HCT116 (cell line): ENCODE measurements at regions not wholly inside any gene's neighbourhood (a gene's known extent, or its start where the extent isn't known, plus 50 kb on each side); places are given as distances from the start of the nearest gene placed in this dataset.

Source experiments
- CEBPB ChIP-seq: IDR thresholded peaks from 2 replicates; pipeline ENCODE4 v1.6.1; 2012; ENCODE audit warnings: low read depth
- CTCF ChIP-seq, 3 experiments: fragments of 200-600 bp in 1 of 3; sonication (generic) in 1 of 3; IDR thresholded peaks in 2 of 3; conservative IDR thresholded peaks in 1 of 3; 2 replicates each; pipeline ENCODE4 v1.5.1; 2012 to 2017; ENCODE audit warnings: low read depth in 2 of 3, low read length in 2 of 3, antibody characterized with exemption in 1 of 3, borderline replicate concordance in 1 of 3, control low read depth in 1 of 3, mild to moderate bottlenecking in 1 of 3, mixed read lengths in 1 of 3, mixed run types in 1 of 3, moderate library complexity in 1 of 3; ENCODE audit not compliant: insufficient read depth in 1 of 3
- EZH2 ChIP-seq: fragments of 200-600 bp; sonication (generic); IDR thresholded peaks from 2 replicates; pipeline ENCODE4 v1.6.1; 2017; ENCODE audit warnings: antibody characterized with exemption, mixed run types
- FOSL1 ChIP-seq: IDR thresholded peaks from 2 replicates; pipeline ENCODE4 v1.6.1; 2012; ENCODE audit warnings: low read depth
- MAX ChIP-seq: IDR thresholded peaks from 2 replicates; pipeline ENCODE4 v1.6.1; 2012
- POLR2A ChIP-seq: IDR thresholded peaks from 2 replicates; pipeline ENCODE4 v1.7.0; 2011; ENCODE audit warnings: borderline replicate concordance; ENCODE audit not compliant: insufficient read depth, insufficient read length; ENCODE audit errors: extremely low read depth
- POLR2AphosphoS5 ChIP-seq: IDR thresholded peaks from 2 replicates; pipeline ENCODE4 v1.6.1; 2011; ENCODE audit warnings: mild to moderate bottlenecking, low read depth, low read length, moderate library complexity
- RAD21 ChIP-seq: IDR thresholded peaks from 2 replicates; pipeline ENCODE4 v1.6.1; 2012; ENCODE audit warnings: low read depth, mild to moderate bottlenecking
- REST ChIP-seq: IDR thresholded peaks from 2 replicates; pipeline ENCODE4 v1.6.1; 2012; ENCODE audit warnings: low read depth
- YY1 ChIP-seq: IDR thresholded peaks from 2 replicates; pipeline ENCODE4 v1.6.1; 2011; ENCODE audit warnings: low read length, low read depth, moderate library complexity, mild to moderate bottlenecking; ENCODE audit not compliant: insufficient replicate concordance; ENCODE audit errors: extremely low read depth
- TF ChIP-seq, protein P1 (sequence below): IDR thresholded peaks from 2 replicates; pipeline ENCODE4 v1.6.1; 2011; ENCODE audit warnings: mild to moderate bottlenecking, low read length, moderate library complexity; ENCODE audit not compliant: insufficient replicate concordance; ENCODE audit errors: extremely low read depth

DNA sequence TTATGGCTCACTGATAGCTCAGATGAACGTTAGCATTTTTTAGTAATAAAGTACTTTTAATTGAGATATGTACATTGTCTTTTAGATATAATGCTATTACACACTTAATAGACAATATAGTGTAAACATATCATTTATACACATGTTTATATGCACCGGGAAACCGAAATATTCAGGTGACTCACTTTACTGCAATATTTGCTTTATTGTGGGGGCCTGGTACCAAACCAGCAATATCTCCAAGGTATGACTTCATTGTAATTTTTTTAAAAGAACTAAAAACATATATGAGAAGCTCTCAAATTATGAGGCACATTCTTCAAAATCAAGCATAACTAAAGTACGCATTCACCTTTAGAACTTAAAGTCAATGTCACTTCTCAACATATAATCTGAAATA, 231.2 kb upstream of the SLC7A11 start:
- TF ChIP-seq POLR2AphosphoS5 (no peak), EZH2 (no peak), FOSL1 (no peak), CTCF (IDR thresholded peaks at IDR 0.05 in 2 of 3, conservative IDR thresholded peaks at IDR 0.05 in 1 of 3; ENCODE audit: borderline replicate concordance in 1 of 3, insufficient read depth in 1 of 3, low read depth in 2 of 3, low read length in 2 of 3) (no peak), RAD21 (no peak), MAX (no peak), REST (no peak), YY1 (no peak), CEBPB (no peak), POLR2A (no peak)
- TF ChIP-seq, protein P1, sequence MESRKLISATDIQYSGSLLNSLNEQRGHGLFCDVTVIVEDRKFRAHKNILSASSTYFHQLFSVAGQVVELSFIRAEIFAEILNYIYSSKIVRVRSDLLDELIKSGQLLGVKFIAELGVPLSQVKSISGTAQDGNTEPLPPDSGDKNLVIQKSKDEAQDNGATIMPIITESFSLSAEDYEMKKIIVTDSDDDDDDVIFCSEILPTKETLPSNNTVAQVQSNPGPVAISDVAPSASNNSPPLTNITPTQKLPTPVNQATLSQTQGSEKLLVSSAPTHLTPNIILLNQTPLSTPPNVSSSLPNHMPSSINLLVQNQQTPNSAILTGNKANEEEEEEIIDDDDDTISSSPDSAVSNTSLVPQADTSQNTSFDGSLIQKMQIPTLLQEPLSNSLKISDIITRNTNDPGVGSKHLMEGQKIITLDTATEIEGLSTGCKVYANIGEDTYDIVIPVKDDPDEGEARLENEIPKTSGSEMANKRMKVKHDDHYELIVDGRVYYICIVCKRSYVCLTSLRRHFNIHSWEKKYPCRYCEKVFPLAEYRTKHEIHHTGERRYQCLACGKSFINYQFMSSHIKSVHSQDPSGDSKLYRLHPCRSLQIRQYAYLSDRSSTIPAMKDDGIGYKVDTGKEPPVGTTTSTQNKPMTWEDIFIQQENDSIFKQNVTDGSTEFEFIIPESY, result no peak
